ENCODE measurements at regions not wholly inside any gene's neighbourhood (a gene's known extent, or its start where the extent isn't known, plus 50 kb on each side); places are given as distances from the start of the nearest gene placed in this dataset.

GRCh38 chr5:57822651-57823050, 340.0 kb upstream of the ACTBL2 start:
- no peaks in the 10 kb centered on the region for H3K36me3 ChIP-seq
- no peak overlapping the region for H3K4me3 ChIP-seq
- TF ChIP-seq CTCF (IDR thresholded peaks at IDR 0.05) (no peak), POLR2A (IDR thresholded peaks at IDR 0.05) (no peak)
- intact Hi-C loops (cut with DNase I): no loop called here
- no peak overlapping the region for H3K27ac ChIP-seq
- no peaks in the 10 kb centered on the region for H3K9me3 ChIP-seq
- H3K4me1 ChIP-seq (replicated peaks): no peaks in the 10 kb centered on the region
- WGBS: 97% methylated on average over 5 of the region's 5 CpGs
- no peak for DNase-seq (ENCODE audit: low spot score)
- H3K27me3 ChIP-seq (replicated peaks; ENCODE audit: insufficient read depth): no peaks in the 10 kb centered on the region

- intact Hi-C loops (cut with DNase I): no loop called here
- no peak overlapping the region for H3K27ac ChIP-seq
- no peaks in the 10 kb centered on the region for H3K4me1 ChIP-seq (replicated peaks)
- no peak overlapping the region for H3K4me3 ChIP-seq
- no peaks in the 10 kb centered on the region for H3K36me3 ChIP-seq
- H3K27me3 ChIP-seq (replicated peaks; ENCODE audit: insufficient read depth): no peaks in the 10 kb centered on the region
- no peak for DNase-seq (ENCODE audit: low spot score)
- TF ChIP-seq CTCF (IDR thresholded peaks at IDR 0.05): no peak
- no peak for TF ChIP-seq POLR2A (IDR thresholded peaks at IDR 0.05)
- TF ChIP-seq POLR2AphosphoS5 (IDR thresholded peaks at IDR 0.05): no peak
- no peaks in the 10 kb centered on the region for H3K9me3 ChIP-seq
Observed at GRCh38 chr5:57818397-57818796, 335.8 kb upstream of the ACTBL2 start.

- intact Hi-C loops (cut with DNase I): no loop called here
- no peak for DNase-seq (ENCODE audit: low spot score)
- no peaks in the 10 kb centered on the region for H3K36me3 ChIP-seq
- WGBS: 71% methylated on average over 3 of the region's 3 CpGs
- H3K4me3 ChIP-seq: no peak overlapping the region
- no peaks in the 10 kb centered on the region for H3K9me3 ChIP-seq
- H3K4me1 ChIP-seq (replicated peaks): no peaks in the 10 kb centered on the region
- no peak for TF ChIP-seq CTCF (IDR thresholded peaks at IDR 0.05)
- TF ChIP-seq POLR2AphosphoS5 (IDR thresholded peaks at IDR 0.05): no peak
- TF ChIP-seq POLR2A (IDR thresholded peaks at IDR 0.05): no peak
- no peaks in the 10 kb centered on the region for H3K27me3 ChIP-seq (replicated peaks; ENCODE audit: insufficient read depth)
- H3K27ac ChIP-seq: no peak overlapping the region
Observed at GRCh38 chr5:57817924-57818323, 335.3 kb upstream of the ACTBL2 start.

- Histone ChIP-seq H3K9me3 (no peaks in the 10 kb centered on the region), H3K4me3 (no peak overlapping the region), H3K27me3 (replicated peaks; ENCODE audit: insufficient read depth) (no peaks in the 10 kb centered on the region), H3K4me1 (replicated peaks) (no peaks in the 10 kb centered on the region), H3K27ac (no peak overlapping the region), H3K36me3 (no peaks in the 10 kb centered on the region)
- no peak for TF ChIP-seq POLR2A (IDR thresholded peaks at IDR 0.05)
- no peak for TF ChIP-seq POLR2AphosphoS5 (IDR thresholded peaks at IDR 0.05)
- no peak for TF ChIP-seq CTCF (IDR thresholded peaks at IDR 0.05)
- WGBS: 71% methylated on average over 2 of the region's 2 CpGs
- intact Hi-C loops (cut with DNase I): no loop called here
- no peak for DNase-seq (ENCODE audit: low spot score)
Observed at GRCh38 chr5:57817001-57817453, 334.4 kb upstream of the ACTBL2 start.

GRCh38 chr5:57816108-57816507, 333.5 kb upstream of the ACTBL2 start:
- H3K4me3 ChIP-seq: no peak overlapping the region
- TF ChIP-seq POLR2AphosphoS5 (IDR thresholded peaks at IDR 0.05) (no peak), POLR2A (IDR thresholded peaks at IDR 0.05) (no peak), CTCF (IDR thresholded peaks at IDR 0.05) (no peak)
- H3K4me1 ChIP-seq (replicated peaks): no peaks in the 10 kb centered on the region
- intact Hi-C loops (cut with DNase I): no loop called here
- no peaks in the 10 kb centered on the region for H3K36me3 ChIP-seq
- no peaks in the 10 kb centered on the region for H3K27me3 ChIP-seq (replicated peaks; ENCODE audit: insufficient read depth)
- no peaks in the 10 kb centered on the region for H3K9me3 ChIP-seq
- DNase-seq (ENCODE audit: low spot score): no peak
- H3K27ac ChIP-seq: no peak overlapping the region
